Retina (tissue), 1 donor: ENCODE measurements at regions not wholly inside any gene's neighbourhood (a gene's known extent, or its start where the extent isn't known, plus 50 kb on each side); places are given as distances from the start of the nearest gene placed in this dataset.
A peak's percentile ranks its signal among the peaks of the same experiment; 100 is the strongest.
"Not testable (repeated sequence)": the region's sequence is repeated elsewhere in the genome, so short reads cannot be mapped to it uniquely, and the experiment has no call there.

Source experiments
- DNase-seq: peaks from one replicate; pipeline ENCODE4 v3.0.0-alpha.2; 2016

- no peak for DNase-seq
Measured at GRCh38 chr9:88819476-88819875, 171.8 kb upstream of the S1PR3 start.

GRCh38 chr9:88820055-88820454 is 171.2 kb upstream of the S1PR3 start:
- no peak for DNase-seq

DNA sequence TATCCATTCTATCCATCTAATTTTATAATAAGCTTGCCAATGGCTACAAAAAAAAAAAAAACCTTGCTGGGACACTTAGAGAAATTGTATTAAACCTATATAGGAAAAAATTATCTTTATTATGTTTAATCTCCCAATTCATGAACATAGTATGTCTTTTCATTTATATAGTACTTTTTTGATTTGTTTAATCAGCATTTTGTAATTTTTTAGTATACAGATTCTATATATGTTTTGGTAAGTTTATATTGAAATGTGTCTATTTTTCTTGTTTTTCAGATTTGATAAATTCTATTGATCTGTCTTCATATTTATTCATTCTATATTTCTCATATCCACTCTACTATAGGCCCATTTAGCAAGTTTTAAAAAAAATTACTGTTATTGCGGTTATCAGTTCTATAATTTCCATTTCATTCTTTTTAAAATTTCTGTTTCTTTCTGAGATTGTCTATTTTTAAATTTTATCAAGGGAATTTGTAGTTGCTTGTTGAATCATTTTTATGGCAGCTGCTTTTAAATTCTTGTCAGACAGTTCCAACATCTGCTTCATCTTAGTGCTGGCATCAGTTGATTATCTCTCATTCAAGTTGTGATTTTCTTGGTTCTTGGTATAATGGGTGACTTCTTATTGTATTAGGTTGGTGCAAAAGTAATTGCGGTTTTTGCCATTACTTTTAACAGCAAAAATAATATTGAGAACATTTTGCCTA is 170.1 kb upstream of the S1PR3 start:
- DNase-seq, result no peak

DNA sequence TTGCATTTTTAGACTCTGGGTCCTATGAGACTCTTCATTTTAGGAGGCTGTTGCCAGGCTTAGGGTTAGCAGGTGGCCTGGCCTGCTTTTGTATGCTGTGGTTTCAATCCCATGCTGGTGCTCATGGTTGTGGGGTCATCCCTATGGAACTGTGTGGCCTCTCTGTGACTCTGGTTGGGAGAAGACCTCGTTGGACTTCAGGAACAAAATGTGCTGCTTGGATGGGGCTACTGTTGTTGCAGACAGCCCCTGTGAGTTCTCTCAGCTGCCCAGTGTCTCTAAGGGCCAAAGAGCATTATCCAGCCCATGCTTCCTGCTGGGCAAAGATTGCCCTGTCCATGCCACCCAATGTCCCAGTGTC is 169.5 kb upstream of the S1PR3 start:
- DNase-seq, result no peak

- DNase-seq, result no peak
Measured at GRCh38 chr9:88824711-88825110, 166.6 kb upstream of the S1PR3 start.

GRCh38 chr9:88826181-88826580 is 165.1 kb upstream of the S1PR3 start:
- DNase-seq, result no peak

- DNase-seq, result no peak
Measured at GRCh38 chr9:88826771-88827181, 164.5 kb upstream of the S1PR3 start.

DNA sequence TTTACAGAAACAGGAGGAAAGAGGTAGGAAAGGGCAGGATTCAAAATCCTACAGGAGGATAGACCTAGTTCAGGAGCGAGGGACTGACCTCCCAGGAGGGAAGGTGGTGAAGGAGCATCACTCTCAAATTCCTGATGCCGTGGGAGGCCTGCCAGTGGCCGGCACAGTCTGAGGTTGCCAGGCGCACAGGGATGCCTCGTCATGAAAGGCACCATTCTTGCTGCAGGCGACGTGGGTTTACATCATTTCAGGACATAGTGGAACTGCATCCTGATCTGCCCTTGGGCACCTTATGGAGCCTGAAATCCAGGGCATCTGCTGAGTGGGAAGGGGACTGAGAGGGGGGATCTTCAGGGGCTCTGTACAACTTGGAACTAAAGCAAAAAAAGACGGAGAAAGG is 163.2 kb upstream of the S1PR3 start:
- no peak for DNase-seq

GRCh38 chr9:88828492-88828974 is 162.7 kb upstream of the S1PR3 start:
- DNase-seq, result no peak

- no peak for DNase-seq
Measured at GRCh38 chr9:88829276-88829675, 162.0 kb upstream of the S1PR3 start.

DNA sequence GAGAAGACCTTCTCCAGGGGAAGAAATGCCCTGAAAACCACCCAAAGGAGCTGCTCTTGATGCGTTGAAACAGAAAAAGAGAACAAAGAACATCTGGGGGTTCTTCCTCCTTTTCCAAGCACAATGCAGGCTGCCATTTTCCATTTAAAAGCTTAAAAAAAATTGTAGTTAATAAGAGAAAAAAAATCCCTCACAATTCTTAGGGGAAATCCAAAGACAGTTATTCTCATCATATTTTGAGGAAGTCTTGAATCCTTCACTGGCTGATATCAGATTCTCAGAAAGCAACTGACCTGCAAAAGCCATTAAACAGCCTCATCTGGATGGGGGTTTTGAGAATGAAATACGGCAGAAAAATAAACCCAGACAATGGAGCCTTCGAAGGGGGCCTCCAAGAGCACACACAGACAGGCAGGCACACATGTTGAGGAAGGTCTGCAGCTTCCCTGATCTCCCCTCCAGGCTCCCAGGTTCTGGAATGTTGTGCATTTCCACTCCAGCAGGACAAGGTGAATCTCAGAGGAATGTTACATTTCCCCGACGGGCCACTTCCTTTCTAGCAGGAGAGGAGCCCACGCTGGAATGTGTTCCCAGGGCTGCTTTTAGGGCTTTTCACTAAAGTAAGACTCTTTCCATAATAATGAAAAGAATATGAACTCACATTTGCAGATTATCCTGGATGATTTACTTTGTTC is 159.4 kb upstream of the S1PR3 start:
- no peak for DNase-seq

GRCh38 chr9:88833946-88834345 is 157.3 kb upstream of the S1PR3 start:
- no peak for DNase-seq

DNA sequence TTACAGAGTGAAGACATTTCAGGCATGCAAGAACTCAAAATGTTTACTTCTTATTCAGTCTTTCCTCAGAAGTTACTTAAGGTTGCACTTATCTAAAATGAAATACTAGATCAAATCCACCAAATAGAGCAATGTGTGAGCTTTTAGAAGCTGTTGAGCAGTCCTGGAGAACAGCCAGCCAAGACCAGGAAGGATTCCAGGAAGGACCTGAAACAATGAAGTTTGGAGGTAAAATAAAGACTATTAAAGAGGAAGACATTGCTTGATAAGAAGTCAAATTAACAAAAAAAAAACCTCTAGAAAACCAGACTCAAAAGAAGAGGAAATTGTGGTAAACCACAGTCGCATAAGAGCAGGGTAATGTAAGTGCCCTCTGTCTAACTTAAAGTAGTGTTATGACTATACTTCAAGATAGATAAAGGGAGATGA is 156.2 kb upstream of the S1PR3 start:
- DNase-seq, result no peak

DNA sequence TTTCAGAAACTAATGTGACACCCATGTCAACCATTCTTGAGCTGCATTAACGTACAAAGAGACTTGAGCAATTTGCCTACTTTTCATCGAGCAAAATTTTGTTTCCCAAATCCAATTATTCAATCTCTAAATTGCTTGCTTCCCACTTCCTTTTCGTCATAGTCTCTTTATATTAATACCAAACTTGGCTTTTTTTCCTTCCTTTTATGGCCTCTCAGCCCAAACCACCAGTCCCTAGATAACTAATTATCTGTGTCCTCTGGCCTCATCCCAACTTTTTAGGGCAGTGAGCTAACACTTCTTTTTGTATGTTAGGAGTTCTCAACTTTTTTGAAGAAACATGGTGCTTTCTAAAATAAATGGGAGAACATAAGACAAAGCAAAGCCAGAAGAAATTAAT is 155.5 kb upstream of the S1PR3 start:
- DNase-seq, result no peak

DNA sequence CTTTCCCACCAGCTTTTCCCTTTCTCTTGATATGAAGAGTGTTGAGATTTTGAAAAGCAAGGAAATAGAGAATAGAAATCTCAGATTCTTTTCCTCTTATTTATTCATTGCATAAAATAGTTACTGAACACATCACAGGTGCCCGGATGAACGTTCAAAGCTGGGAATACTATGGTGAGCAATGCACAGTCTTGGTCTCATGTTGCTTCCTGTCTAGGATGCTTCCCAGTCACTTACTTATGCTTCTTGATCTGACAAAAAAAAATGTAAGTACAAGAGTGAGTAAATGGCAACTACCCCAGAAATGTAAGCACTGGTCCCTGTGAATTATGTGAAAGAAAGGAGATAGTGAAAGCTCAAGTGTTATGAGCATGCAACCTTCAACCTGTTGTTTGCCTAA is 153.5 kb upstream of the S1PR3 start:
- DNase-seq, result no peak

DNA sequence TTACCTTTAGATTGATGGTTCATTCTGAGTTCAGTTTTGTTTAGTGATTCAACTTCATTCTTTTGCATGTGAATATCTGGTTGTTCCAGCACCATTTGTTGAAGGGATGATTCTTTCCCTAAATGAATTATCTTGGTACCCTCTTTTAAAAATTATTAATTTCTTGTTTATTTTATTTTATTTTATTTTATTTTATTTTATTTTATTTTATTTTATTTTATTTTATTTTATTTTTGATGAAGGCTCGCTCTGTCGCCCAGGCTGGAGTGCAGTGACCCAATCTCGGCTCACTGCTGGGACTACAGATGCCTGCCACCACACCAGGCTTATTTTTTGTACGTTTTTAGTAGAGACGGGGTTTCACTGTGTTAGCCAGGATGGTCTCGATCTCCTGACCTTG is 141.4 kb upstream of the S1PR3 start:
- not testable (repeated sequence) for DNase-seq

DNA sequence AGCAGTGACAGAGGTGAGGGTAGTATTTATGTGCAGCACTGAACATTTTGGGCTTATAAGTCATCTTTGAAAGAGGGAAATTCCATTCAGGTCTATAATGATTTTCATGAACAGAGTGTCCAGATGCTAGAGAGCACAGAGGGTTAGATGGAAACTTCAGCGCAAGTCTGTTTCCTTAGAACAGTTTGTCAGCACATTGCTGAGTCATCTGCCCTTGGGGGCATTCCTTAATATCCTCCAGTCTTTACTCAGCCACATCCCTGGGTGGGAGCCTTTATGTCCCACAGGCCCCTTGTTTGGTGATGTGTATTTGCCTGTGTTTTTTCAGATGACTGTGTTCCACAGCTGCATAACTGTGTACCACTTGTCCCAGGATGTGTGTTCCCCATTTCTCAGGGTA is 138.5 kb upstream of the S1PR3 start:
- no peak for DNase-seq

GRCh38 chr9:88870627-88871026 is 120.6 kb upstream of the S1PR3 start:
- no peak for DNase-seq

DNA sequence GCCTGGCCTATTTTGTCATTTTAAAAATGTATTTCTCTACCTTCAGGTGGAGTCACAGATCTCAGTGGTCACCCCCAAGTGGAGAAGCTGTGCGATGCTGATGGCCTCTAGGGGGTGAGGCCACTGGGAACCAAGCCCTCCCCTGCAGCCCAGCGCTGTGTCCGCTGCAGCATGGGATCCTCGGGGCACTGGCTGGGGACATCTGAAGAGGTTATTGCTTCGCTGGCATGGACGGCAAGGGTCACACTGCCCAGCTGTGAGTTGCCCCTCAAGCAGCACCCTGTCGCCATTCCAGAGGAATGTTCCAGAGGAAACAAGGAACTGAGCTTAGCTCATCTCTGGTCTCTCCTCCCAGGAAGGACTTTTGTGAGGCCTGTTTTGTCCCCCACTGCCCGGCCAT is 119.6 kb upstream of the S1PR3 start:
- no peak for DNase-seq

GRCh38 chr9:88872192-88872946 is 118.9 kb upstream of the S1PR3 start:
- DNase-seq, result peak; percentile 70

- DNase-seq, result peak; percentile 47
Measured at GRCh38 chr9:88873635-88874034, 117.6 kb upstream of the S1PR3 start.

DNA sequence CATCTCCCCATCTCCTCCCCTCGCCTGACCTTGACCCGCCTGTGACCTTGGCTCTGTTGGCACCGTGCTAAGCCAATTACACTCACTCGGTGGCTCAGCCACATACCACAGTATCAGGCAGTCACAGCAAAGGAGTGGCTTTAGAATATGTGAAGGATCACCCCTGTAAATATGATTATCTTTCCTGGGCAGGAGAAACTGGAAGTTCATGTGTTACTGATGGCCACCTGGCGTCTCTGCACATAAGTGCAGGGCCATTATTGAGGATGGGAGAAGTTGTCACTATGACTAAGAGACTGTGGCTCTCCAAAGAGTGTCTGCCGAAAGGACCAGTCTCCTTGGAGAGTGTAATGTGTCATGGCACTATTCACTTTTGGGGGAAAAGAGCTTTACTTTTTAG is 116.9 kb upstream of the S1PR3 start:
- peak; percentile 45 for DNase-seq

GRCh38 chr9:88875400-88876120 is 115.7 kb upstream of the S1PR3 start:
- DNase-seq, result no peak
